ENCODE measurements at regions not wholly inside any gene's neighbourhood (a gene's known extent, or its start where the extent isn't known, plus 50 kb on each side); places are given as distances from the start of the nearest gene placed in this dataset.

DNA sequence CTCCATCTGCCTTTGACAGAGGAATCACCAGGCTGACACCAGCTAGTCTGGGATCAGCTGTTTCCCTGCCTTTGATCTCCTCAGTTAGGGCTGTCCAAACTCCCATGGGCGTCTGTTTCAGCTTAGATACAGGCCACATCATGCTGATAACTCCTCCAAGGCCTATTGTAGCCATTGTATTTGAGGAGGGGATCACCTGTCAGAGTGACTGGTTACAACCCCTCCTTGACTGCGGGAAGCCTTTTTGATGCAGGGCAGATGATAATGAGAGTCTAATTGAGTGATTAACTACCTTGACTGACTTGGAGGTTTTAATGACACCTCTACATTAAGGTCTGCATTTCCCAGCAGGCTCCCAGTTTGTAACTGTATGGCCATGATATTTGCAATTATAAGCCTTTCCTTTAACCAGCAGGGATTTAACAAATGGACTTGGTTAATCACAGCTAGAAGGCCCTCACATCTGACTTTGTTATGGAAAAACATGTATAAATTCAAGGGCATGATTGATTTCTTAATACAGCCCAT, 863.5 kb downstream of the KCNJ2 start:
- no peak for DNase-seq

GRCh38 chr17:71033336-71033735, 864.0 kb downstream of the KCNJ2 start:
- no peak for DNase-seq

DNA sequence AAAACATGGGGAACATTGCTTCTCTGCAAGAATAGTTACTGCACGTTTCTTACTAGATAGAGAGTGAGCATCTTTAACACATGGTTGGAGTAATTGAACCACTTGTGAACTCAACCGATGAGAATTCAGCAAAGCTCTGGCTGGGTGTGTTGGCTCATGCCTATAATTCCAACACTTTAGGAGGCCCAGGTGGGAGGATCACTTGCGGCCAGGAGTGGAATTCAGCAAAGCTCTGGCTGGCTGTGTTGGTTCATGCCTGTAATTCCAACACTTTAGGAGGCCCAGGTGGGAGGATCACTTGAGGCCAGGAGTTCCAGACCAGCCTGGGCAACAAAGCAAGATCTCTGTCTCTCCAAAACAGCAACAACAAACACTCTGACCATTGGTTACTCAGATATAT, 865.9 kb downstream of the KCNJ2 start:
- DNase-seq, result no peak

DNA sequence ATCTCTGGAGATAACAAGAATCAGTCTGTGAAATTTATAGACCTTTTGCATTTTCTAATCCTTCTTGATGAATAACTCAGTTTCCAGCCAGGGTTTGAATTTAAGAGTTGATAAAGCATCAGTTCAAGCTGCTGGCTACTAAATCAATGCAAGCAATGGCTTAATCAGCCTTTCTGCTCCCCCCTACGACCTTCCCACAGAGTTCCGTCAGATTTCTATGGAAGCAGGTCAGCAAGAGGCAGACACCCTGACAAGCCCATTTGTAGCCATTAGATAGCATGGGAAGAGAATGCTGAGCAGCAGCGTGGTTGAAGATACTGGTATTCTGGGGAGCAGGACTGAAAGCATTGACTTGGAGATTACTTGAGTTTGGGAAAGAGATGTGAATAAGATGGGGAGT, 868.1 kb downstream of the KCNJ2 start:
- no peak for DNase-seq

- no peak for DNase-seq
Measured at GRCh38 chr17:71039391-71039790, 870.1 kb downstream of the KCNJ2 start.

DNA sequence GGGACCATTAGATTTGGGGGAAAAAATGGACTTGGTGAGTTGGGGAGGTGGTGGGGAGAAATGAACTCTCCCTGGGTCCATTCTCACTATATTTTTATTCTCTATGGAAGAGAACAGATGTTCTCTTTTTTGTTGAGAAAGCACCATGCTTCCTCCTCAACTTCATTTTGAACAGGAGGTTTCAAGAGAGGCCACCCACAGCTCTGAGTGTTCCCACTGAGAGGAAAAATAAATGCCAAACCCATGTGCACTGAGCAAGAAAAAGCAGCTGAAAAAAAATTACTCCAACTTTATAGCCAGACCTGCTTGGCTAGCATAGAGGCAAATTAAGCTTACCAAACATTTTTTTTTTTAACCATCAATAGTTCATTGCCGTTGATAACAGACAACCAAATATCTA, 883.6 kb downstream of the KCNJ2 start:
- no peak for DNase-seq

- peak; percentile 55 for DNase-seq
Measured at GRCh38 chr17:71055128-71055527, 885.8 kb downstream of the KCNJ2 start.

DNA sequence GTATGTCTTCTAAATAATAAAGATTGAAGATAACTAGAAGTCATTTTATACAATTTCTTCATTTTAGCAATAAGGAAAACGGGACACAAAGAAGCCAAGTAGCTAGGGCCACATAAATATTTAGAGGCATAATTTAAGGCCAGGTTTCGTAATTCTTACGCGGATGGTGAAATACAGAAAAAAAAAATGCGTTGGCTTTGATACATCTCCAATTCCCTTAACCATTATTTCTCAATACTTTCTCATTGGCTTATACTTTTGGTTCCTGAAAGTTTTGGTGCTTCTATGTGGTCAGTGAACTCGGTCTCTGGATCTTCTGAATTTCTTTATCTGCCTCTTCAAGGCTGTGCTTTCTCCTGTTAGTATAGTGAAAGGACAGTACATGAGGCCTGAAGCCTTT, 888.1 kb downstream of the KCNJ2 start:
- DNase-seq, result no peak

GRCh38 chr17:71057938-71058337, 888.6 kb downstream of the KCNJ2 start:
- DNase-seq, result no peak

GRCh38 chr17:71063127-71063526, 893.8 kb downstream of the KCNJ2 start:
- DNase-seq, result no peak

DNA sequence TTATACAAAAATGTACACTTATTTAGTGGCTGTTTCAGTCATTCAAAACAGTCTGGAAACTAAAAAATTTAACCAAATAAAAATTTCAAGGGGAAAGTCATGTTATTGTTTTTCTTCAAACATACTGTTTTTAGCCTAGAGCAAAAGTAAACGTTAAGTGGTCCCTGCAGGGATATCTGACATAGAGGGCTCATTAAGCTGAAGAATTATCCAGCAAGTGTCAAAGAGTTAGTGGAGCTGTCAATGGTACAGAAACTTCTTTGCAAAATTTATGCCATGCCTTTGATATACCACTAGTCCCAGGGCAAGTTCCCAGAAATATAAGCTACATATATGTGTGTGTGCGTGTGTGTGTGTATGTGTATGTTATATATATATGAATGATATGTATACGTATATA, 894.2 kb downstream of the KCNJ2 start:
- DNase-seq, result no peak

DNA sequence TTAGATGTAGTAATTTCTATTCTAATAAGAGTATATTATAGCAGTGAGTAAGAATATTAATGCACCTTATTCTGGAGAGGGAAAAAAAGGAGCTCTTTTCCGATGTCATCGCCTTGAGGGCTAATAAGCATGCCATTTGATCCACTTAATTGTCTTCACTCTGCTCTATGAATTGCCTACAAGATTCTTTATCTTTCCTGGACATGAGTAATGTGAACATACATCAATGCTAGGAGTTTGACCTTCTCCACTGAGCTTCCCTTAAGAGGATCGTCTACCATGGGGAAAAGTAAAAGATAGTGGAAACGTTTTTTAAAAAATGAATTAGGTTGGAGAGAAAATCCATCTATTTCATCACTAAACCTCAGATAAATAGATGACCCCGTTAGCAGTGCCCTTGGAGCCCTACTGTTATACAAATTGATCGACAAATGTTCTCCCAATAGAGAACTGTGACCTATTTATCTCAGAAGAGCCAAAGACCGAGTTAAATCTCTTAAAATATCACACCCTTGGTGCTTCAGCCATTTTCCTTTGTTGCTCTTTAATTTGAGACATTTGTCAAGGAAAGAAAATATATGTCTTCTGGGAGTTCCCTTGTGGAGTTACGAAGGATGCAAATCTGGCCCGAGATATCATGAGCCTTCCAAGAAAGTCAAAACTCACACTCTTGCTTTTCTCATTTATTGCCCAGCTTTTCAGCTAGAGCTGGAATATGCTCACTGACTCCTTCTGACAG, 898.5 kb downstream of the KCNJ2 start:
- DNase-seq, result no peak

GRCh38 chr17:71068408-71068750, 899.0 kb downstream of the KCNJ2 start:
- DNase-seq, result no peak

GRCh38 chr17:71071041-71071440, 901.7 kb downstream of the KCNJ2 start:
- DNase-seq, result no peak

DNA sequence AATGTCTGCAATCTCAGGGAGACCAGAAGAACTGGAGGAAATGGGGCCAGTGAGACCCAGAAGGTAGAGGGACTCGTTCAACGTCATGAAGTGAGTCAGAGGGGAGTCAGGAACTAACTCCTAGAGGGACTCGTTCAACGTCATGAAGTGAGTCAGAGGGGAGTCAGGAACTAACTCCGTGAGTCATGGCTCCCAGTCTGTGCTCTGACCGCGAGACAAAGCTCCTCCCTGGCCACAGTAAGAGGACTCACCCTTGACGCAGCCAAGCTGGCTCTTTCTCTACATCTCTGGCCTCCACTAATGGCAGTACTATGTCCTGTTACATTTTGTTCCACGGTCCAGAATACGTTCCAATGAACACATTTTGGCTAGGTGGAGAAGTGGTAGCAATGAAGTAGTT, 902.5 kb downstream of the KCNJ2 start:
- peak; percentile 99 for DNase-seq

GRCh38 chr17:71080937-71081336, 911.6 kb downstream of the KCNJ2 start:
- DNase-seq, result no peak

DNA sequence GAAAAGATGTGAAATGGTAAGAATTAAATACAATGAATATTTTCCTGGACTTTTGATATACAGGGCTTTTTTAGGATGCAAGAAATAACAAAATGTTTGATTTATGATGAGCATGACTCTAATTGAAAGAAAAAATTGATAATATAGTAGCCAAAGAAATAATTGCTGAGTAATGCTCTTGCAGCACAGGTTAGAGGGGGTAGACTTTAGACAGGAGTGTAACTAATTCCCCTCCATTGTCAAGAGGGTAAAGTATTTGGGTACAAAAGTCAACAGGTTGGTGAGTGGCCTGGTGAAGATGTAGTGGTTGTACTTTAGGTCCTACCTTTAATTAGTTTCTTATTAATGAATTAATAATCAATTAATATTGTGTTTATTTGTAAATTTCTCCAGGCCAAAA, 912.3 kb downstream of the KCNJ2 start:
- no peak for DNase-seq

DNA sequence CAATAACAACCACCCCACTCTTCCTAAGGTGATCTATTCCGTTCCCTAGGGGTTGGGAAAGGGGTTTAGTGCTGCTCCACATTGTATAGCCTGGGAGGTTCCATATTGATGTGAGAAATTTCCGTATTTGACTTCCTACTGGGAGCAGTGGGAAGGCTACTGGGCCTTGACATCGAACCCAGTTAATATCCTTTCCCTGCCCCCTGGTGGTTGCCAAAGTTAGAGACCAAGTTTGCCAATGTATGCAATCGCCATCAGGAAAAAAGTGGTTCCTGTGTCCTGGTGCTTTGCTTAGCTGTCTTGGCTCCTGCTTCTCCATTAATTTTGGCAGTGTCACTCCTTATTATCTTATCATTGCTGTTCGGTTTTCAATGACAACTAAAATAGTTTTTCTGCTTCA, 914.9 kb downstream of the KCNJ2 start:
- peak; percentile 40 for DNase-seq

GRCh38 chr17:71084838-71085237, 915.5 kb downstream of the KCNJ2 start:
- no peak for DNase-seq

- no peak for DNase-seq
Measured at GRCh38 chr17:71085238-71086033, 916.1 kb downstream of the KCNJ2 start.

DNA sequence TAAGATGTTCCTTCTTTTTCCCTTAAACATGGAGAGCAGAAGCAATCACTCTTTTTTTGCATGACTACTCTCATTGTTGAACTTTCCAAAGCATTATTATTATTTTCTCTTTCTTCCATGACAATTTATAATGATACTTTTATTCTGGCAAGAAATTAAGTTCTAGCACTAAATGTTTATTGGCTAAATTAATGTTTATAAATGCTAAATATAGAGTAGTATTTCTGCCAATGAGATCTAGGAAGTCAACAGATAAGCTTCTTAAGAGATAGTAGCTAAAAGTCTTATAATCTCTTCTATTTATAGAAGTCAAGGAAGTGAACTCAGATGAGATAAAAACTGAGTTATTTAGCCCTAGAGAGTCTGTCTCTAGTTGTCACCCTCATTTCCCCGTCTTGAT, 920.1 kb downstream of the KCNJ2 start:
- no peak for DNase-seq

GRCh38 chr17:71098071-71098470, 928.7 kb downstream of the KCNJ2 start:
- DNase-seq, result no peak

DNA sequence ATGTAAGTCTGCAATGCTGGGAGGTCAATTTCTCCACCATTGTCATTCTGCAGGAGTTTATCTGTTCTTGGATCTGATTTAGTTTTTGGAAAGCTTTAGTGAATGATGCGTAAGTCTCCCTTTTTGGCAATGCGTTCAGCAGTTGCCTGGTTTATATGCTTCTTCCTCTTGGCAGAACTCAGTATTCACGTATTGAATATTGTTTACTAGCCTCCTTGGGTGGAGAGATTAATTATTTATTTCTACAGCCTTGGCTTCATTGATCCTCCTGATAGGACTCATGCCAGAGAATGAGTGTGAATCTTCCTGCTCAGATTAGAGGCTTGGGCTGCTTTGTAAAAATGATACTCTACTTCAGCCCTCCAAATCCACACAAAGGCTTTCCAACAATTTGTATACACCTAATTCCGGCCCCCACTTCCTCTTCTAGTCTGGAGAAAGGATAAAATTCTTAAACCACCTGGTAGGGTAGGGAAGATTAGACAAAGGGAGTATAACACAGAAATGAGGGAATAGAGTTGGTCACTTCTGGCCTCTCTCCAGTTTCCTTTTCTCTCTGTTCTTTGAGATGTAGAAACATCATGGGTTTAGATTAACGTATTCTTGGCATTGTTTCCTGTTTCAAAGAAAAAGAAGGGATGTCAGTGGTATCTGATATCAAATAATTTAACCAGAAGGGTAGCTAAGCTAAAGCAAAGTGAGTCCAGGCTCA, 929.8 kb downstream of the KCNJ2 start:
- DNase-seq, result no peak

All from fibroblast of skin of back (primary cell).